PC-9 (cell line): ENCODE measurements at regions not wholly inside any gene's neighbourhood (a gene's known extent, or its start where the extent isn't known, plus 50 kb on each side); places are given as distances from the start of the nearest gene placed in this dataset.

ENCODE experiments used
- BruUV-seq: library from RNA; stranded (reverse); fragments of 400-500 nt; replicated peaks from 2 replicates; lab custom pipeline; 2021; lab: Mats Ljungman, UMichigan
- CTCF ChIA-PET: fragments of 300-600 bp; sonication (Branson Sonifier 250); formaldehyde crosslinking; loops from one replicate; lab custom pipeline; 2022; ENCODE audit warnings: antibody characterized with exemption; lab: Charles Lee
- POLR2A ChIA-PET: fragments of 300-600 bp; sonication (Branson Sonifier 250); formaldehyde crosslinking; loops from one replicate; lab custom pipeline; 2022; ENCODE audit warnings: antibody characterized with exemption; ENCODE audit not compliant: unreplicated experiment; lab: Charles Lee
- DNase-seq, 2 experiments: peaks; one replicate each; pipeline versions ENCODE4 v3.0.0 to v3.0.0-alpha.2; 2015 to 2022; ENCODE audit warnings: mixed read lengths in 1 of 2
- H2AFZ ChIP-seq: fragments of 200-600 bp; sonication (generic); 2 replicates; pipeline ENCODE4 v1.8.1; 2017; ENCODE audit warnings: antibody characterized with exemption
- H3F3A ChIP-seq: fragments of 200-600 bp; sonication (generic); 2 replicates; pipeline ENCODE4 v1.8.1; 2017; ENCODE audit warnings: antibody characterized with exemption, mild to moderate bottlenecking, low read depth; ENCODE audit not compliant: insufficient read depth
- H3K27ac ChIP-seq: fragments of 200-600 bp; sonication (generic); 2 replicates; pipeline ENCODE4 v1.6.1; 2016; ENCODE audit warnings: mixed run types
- H3K27me3 ChIP-seq: fragments of 200-600 bp; sonication (generic); 2 replicates; pipeline ENCODE4 v1.6.1; 2016; ENCODE audit warnings: low read depth, mixed run types; ENCODE audit not compliant: insufficient read depth
- H3K36me3 ChIP-seq: fragments of 200-600 bp; sonication (generic); 2 replicates; pipeline ENCODE4 v1.6.1; 2016; ENCODE audit warnings: low read depth, mixed run types
- H3K4me1 ChIP-seq: fragments of 200-600 bp; sonication (generic); replicated peaks from 2 replicates; pipeline ENCODE4 v1.6.1; 2016; ENCODE audit warnings: mixed run types; ENCODE audit not compliant: insufficient read depth
- H3K4me2 ChIP-seq: fragments of 200-600 bp; sonication (generic); 2 replicates; pipeline ENCODE4 v1.6.1; 2017; ENCODE audit warnings: mixed run types
- H3K4me3 ChIP-seq: fragments of 200-600 bp; sonication (generic); 2 replicates; pipeline ENCODE4 v1.6.1; 2016; ENCODE audit warnings: mixed run types
- H3K79me2 ChIP-seq: fragments of 200-600 bp; sonication (generic); 2 replicates; pipeline ENCODE4 v1.6.1; 2017; ENCODE audit warnings: low read depth, mixed run types
- H3K9me2 ChIP-seq: fragments of 200-600 bp; sonication (generic); 2 replicates; pipeline ENCODE4 v1.8.1; 2017; ENCODE audit warnings: mild to moderate bottlenecking; ENCODE audit not compliant: insufficient read depth
- H3K9me3 ChIP-seq: fragments of 200-600 bp; sonication (generic); 2 replicates; pipeline ENCODE4 v1.8.1; 2016; ENCODE audit warnings: low read depth; ENCODE audit not compliant: insufficient read depth
- H4K20me1 ChIP-seq: fragments of 200-600 bp; sonication (generic); 2 replicates; pipeline ENCODE4 v1.8.1; 2017; ENCODE audit not compliant: insufficient read depth
- CTCF ChIP-seq: fragments of 200-600 bp; sonication (generic); conservative IDR thresholded peaks from 2 replicates; pipeline ENCODE4 v1.6.1; 2017; ENCODE audit warnings: mixed run types, antibody characterized with exemption, mild to moderate bottlenecking, moderate library complexity
- EZH2 ChIP-seq: fragments of 200-600 bp; sonication (generic); IDR thresholded peaks from 2 replicates; pipeline ENCODE4 v1.8.0; 2017; ENCODE audit warnings: antibody characterized with exemption, low read depth
- intact Hi-C: fragments of 100-400 bp; cut with micrococcal nuclease; formaldehyde crosslinking; loops from one replicate; pipeline ENCODE4 v1.10.0; 2022; ENCODE audit not compliant: unreplicated experiment

GRCh38 chr5:153425914-153426313, 64.6 kb upstream of the GRIA1 start:
- Histone ChIP-seq H2AFZ (no peak overlapping the region), H3K27ac (no peak overlapping the region), H3K4me3 (no peak overlapping the region), H3K36me3 (no peaks in the 10 kb centered on the region), H3K79me2 (no peaks in the 10 kb centered on the region), H4K20me1 (no peaks in the 10 kb centered on the region), H3K4me1 (no peaks in the 10 kb centered on the region), H3F3A (no peaks in the 10 kb centered on the region), H3K9me3 (no peaks in the 10 kb centered on the region), H3K4me2 (no peak overlapping the region), H3K27me3 (0 out of 2 replicates have a peak, but pooled peaks cover under 1% of the 10 kb centered on the region), H3K9me2 (no peaks in the 10 kb centered on the region)
- TF ChIP-seq CTCF (peak; percentile 41; the same call in 1 of the 2 replicates), EZH2 (no peak)
- CTCF ChIA-PET, result no interaction called here
- POLR2A ChIA-PET, result no interaction called here
- BruUV-seq, result no TSS peak
- intact Hi-C loops, result no loop called here
- DNase-seq, result no peak

GRCh38 chr5:153429761-153430380, 60.6 kb upstream of the GRIA1 start:
- H3K9me3 ChIP-seq, result no peaks in the 10 kb centered on the region
- H2AFZ ChIP-seq, result no peak overlapping the region
- intact Hi-C loops, result no loop called here
- DNase-seq, result no peak
- CTCF ChIA-PET, result no interaction called here
- H3K27ac ChIP-seq, result no peak overlapping the region
- no peaks in the 10 kb centered on the region for H3K79me2 ChIP-seq
- H3K36me3 ChIP-seq, result no peaks in the 10 kb centered on the region
- H3K4me1 ChIP-seq, result no peaks in the 10 kb centered on the region
- POLR2A ChIA-PET, result no interaction called here
- no peaks in the 10 kb centered on the region for H3K9me2 ChIP-seq
- no peak overlapping the region for H3K4me3 ChIP-seq
- no peaks in the 10 kb centered on the region for H3K27me3 ChIP-seq
- TF ChIP-seq EZH2 (no peak), CTCF (no peak)
- BruUV-seq, result no TSS peak
- no peaks in the 10 kb centered on the region for H3F3A ChIP-seq
- no peak overlapping the region for H3K4me2 ChIP-seq
- no peaks in the 10 kb centered on the region for H4K20me1 ChIP-seq

DNA sequence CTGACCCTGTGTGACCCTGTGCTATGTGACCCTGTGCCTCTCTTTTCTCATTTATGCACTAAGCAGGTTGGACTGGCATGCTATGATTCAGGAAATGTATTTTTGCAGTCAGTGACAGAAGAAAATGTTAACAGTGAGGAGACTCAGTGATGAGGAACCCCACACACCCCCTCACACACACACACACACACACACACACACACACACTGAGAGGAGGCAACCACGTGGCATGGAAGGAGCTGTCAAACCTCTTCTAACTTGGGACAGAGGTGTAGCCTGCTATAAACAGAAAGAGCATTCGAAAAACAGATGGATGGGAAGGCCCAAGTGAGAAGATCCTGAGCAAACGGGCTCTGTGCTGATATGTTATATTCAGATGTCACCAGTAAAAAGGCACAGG, 57.9 kb upstream of the GRIA1 start:
- TF ChIP-seq EZH2 (no peak), CTCF (no peak)
- Histone ChIP-seq H3K27me3 (no peaks in the 10 kb centered on the region), H3K4me3 (no peak overlapping the region), H4K20me1 (no peaks in the 10 kb centered on the region), H3K79me2 (no peaks in the 10 kb centered on the region), H3K27ac (no peak overlapping the region), H2AFZ (no peak overlapping the region), H3K9me2 (no peaks in the 10 kb centered on the region), H3K4me2 (no peak overlapping the region), H3K36me3 (no peaks in the 10 kb centered on the region), H3F3A (no peaks in the 10 kb centered on the region), H3K9me3 (no peaks in the 10 kb centered on the region), H3K4me1 (no peaks in the 10 kb centered on the region)
- DNase-seq, result no peak
- intact Hi-C loops, result no loop called here
- ChIA-PET POLR2A (no interaction called here), CTCF (no interaction called here)
- no TSS peak for BruUV-seq
